Ishikawa (cell line): ENCODE measurements at regions not wholly inside any gene's neighbourhood (a gene's known extent, or its start where the extent isn't known, plus 50 kb on each side); places are given as distances from the start of the nearest gene placed in this dataset.

Experiments
- CEBPB ChIP-seq: IDR thresholded peaks from 2 replicates; pipeline ENCODE4 v1.6.1; 2012
- CREB1 ChIP-seq: IDR thresholded peaks from 2 replicates; pipeline ENCODE4 v1.6.1; 2012; ENCODE audit warnings: low read depth
- EGR1 ChIP-seq: IDR thresholded peaks from 2 replicates; pipeline ENCODE4 v1.6.1; 2012
- EP300 ChIP-seq: IDR thresholded peaks from 2 replicates; pipeline ENCODE4 v1.6.1; 2012; ENCODE audit warnings: borderline replicate concordance
- FOXM1 ChIP-seq: IDR thresholded peaks from 2 replicates; pipeline ENCODE4 v1.6.1; 2012; ENCODE audit warnings: low read depth, borderline replicate concordance
- MAX ChIP-seq: IDR thresholded peaks from 2 replicates; pipeline ENCODE4 v1.6.1; 2012
- NFIC ChIP-seq: IDR thresholded peaks from 2 replicates; pipeline ENCODE4 v1.6.1; 2012
- RAD21 ChIP-seq: IDR thresholded peaks from 2 replicates; pipeline ENCODE4 v1.6.1; 2012; ENCODE audit warnings: low read depth
- REST ChIP-seq: IDR thresholded peaks from 2 replicates; pipeline ENCODE4 v1.6.1; 2012; ENCODE audit warnings: low read depth, mild to moderate bottlenecking
- TAF1 ChIP-seq: IDR thresholded peaks from 2 replicates; pipeline ENCODE4 v1.6.1; 2012; ENCODE audit warnings: low read depth, mild to moderate bottlenecking
- TCF12 ChIP-seq: IDR thresholded peaks from 2 replicates; pipeline ENCODE4 v1.6.1; 2012; ENCODE audit warnings: low read depth
- TEAD4 ChIP-seq: IDR thresholded peaks from 2 replicates; pipeline ENCODE4 v1.6.1; 2012
- USF1 ChIP-seq: IDR thresholded peaks from 2 replicates; pipeline ENCODE4 v1.6.1; 2012
- YY1 ChIP-seq: IDR thresholded peaks from 2 replicates; pipeline ENCODE4 v1.6.1; 2012; ENCODE audit warnings: low read depth
- ZBTB7A ChIP-seq: IDR thresholded peaks from 2 replicates; pipeline ENCODE4 v1.6.1; 2012; ENCODE audit warnings: low read depth

GRCh38 chr3:160078533-160078932 lies 89.9 kb downstream of the IL12A start:
- TF ChIP-seq USF1 = no peak
- TF ChIP-seq YY1 = no peak
- TF ChIP-seq FOXM1 = no peak
- TF ChIP-seq CREB1 = no peak

- TF ChIP-seq ZBTB7A = no peak
Observed at GRCh38 chr3:160081958-160082533, 93.4 kb downstream of the IL12A start.

- TF ChIP-seq CREB1 = no peak
- TF ChIP-seq NFIC = no peak
- no peak for TF ChIP-seq EGR1
- no peak for TF ChIP-seq TAF1
- TF ChIP-seq TCF12 = no peak
- no peak for TF ChIP-seq FOXM1
- TF ChIP-seq MAX = no peak
- TF ChIP-seq USF1 = no peak
- no peak for TF ChIP-seq EP300
- no peak for TF ChIP-seq RAD21
- no peak for TF ChIP-seq TEAD4
- no peak for TF ChIP-seq REST
Observed at GRCh38 chr3:160084998-160085397, 96.4 kb downstream of the IL12A start.

GRCh38 chr3:160088492-160089137 lies 100.0 kb downstream of the IL12A start:
- TF ChIP-seq REST (no peak), EP300 (no peak), MAX (no peak), EGR1 (no peak), CEBPB (no peak), ZBTB7A (no peak), NFIC (no peak), USF1 (no peak), FOXM1 (no peak), RAD21 (no peak)

- TF ChIP-seq RAD21 = no peak
- TF ChIP-seq MAX = no peak
- no peak for TF ChIP-seq EGR1
- no peak for TF ChIP-seq REST
- no peak for TF ChIP-seq ZBTB7A
- TF ChIP-seq EP300 = no peak
- TF ChIP-seq TAF1 = no peak
- TF ChIP-seq TCF12 = no peak
- TF ChIP-seq NFIC = no peak
- no peak for TF ChIP-seq USF1
- no peak for TF ChIP-seq TEAD4
- TF ChIP-seq YY1 = no peak
- no peak for TF ChIP-seq CREB1
- no peak for TF ChIP-seq FOXM1
- no peak for TF ChIP-seq CEBPB
Observed at GRCh38 chr3:160090653-160091052, 102.0 kb downstream of the IL12A start.
